Osteocyte (in vitro differentiated cells): ENCODE measurements at regions not wholly inside any gene's neighbourhood (a gene's known extent, or its start where the extent isn't known, plus 50 kb on each side); places are given as distances from the start of the nearest gene placed in this dataset.

Experiments
- DNase-seq: peaks from one replicate; pipeline ENCODE4 v3.0.0; 2021; ENCODE audit warnings: mixed read lengths; ENCODE audit not compliant: unreplicated experiment; ENCODE audit errors: extremely low spot score
- H3K27ac Mint-ChIP-seq: one replicate; pipeline ENCODE4 v1.8.0; 2021; ENCODE audit warnings: mild to moderate bottlenecking, mixed read lengths; ENCODE audit not compliant: unreplicated experiment
- H3K27me3 Mint-ChIP-seq: one replicate; pipeline ENCODE4 v1.8.0; 2021; ENCODE audit warnings: mixed read lengths; ENCODE audit not compliant: unreplicated experiment
- H3K36me3 Mint-ChIP-seq: one replicate; pipeline ENCODE4 v1.8.0; 2021; ENCODE audit warnings: mixed read lengths; ENCODE audit not compliant: unreplicated experiment
- H3K4me1 Mint-ChIP-seq: one replicate; pipeline ENCODE4 v1.8.0; 2021; ENCODE audit warnings: mixed read lengths; ENCODE audit not compliant: unreplicated experiment
- H3K4me3 Mint-ChIP-seq: one replicate; pipeline ENCODE4 v1.8.0; 2021; ENCODE audit warnings: mild to moderate bottlenecking, moderate library complexity, mixed read lengths; ENCODE audit not compliant: unreplicated experiment
- H3K9me3 Mint-ChIP-seq: one replicate; pipeline ENCODE4 v1.8.0; 2021; ENCODE audit warnings: mixed read lengths; ENCODE audit not compliant: unreplicated experiment
- TF ChIP-seq, protein P1 (sequence below): fragments of 200-600 bp; sonication (generic); IDR thresholded peaks from 2 replicates; pipeline ENCODE4 v1.5.0; 2021; ENCODE audit warnings: antibody characterized with exemption, mild to moderate bottlenecking, moderate library complexity

DNA sequence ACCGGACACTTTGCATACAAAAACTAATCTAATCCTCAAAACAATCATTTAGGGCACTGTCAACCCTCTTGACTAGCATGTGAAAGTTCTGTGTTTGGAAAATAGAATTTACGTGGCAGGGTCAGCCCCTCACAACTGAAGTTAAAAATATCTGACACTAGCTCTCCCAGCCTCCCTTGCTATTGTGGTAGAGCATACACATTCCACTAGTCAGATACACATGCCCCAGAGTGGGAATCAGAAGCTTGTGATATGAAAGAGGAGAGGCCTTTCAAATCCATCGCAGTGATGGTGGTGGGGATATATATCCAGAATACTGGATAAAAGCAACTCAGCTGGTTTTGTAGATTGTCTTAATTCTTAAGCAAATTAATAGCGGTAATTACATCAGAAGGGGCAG, 205.7 kb upstream of the IL15 start:
- H3K36me3 Mint-ChIP-seq, result no peaks in the 10 kb centered on the region
- TF ChIP-seq, protein P1, sequence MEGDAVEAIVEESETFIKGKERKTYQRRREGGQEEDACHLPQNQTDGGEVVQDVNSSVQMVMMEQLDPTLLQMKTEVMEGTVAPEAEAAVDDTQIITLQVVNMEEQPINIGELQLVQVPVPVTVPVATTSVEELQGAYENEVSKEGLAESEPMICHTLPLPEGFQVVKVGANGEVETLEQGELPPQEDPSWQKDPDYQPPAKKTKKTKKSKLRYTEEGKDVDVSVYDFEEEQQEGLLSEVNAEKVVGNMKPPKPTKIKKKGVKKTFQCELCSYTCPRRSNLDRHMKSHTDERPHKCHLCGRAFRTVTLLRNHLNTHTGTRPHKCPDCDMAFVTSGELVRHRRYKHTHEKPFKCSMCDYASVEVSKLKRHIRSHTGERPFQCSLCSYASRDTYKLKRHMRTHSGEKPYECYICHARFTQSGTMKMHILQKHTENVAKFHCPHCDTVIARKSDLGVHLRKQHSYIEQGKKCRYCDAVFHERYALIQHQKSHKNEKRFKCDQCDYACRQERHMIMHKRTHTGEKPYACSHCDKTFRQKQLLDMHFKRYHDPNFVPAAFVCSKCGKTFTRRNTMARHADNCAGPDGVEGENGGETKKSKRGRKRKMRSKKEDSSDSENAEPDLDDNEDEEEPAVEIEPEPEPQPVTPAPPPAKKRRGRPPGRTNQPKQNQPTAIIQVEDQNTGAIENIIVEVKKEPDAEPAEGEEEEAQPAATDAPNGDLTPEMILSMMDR, result no peak
- H3K4me1 Mint-ChIP-seq, result peaks cover 16% of the 10 kb centered on the region
- H3K27me3 Mint-ChIP-seq, result no peaks in the 10 kb centered on the region
- no peak for DNase-seq
- H3K4me3 Mint-ChIP-seq, result no peak overlapping the region
- H3K27ac Mint-ChIP-seq, result no peak overlapping the region
- no peaks in the 10 kb centered on the region for H3K9me3 Mint-ChIP-seq

DNA sequence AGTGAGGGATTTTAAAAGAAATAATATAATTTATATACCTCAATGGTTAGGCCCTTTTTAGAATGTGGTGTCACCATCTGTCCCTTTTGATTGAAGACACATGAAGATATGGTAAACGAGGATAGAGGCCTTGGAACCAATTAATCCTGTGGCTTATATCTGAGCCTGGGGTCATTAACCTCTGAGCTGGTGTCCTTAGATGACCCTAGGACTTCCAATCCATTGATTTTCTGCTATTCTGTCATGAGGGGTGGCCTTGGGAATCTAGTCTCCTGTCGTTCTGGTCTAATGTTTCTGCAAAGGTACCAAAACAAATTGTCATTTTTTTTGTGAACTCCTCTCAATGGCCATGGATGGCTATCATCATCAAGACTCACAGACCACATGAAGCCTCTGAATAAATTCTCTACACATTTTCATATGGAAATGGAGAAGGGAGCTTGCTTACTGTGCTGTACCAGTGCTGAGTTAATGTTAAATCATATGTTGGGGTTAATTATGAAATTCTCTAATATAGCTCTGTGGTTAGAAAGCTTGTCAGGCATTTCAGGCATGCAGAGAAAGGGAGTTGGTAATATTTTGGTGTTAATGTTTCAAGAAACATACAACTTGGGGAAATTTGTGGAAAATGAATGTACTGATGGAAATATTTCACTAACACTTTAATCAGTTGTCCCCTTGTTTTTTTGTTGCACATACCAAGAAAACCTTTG, 204.2 kb upstream of the IL15 start:
- H3K9me3 Mint-ChIP-seq, result no peaks in the 10 kb centered on the region
- peaks cover 16% of the 10 kb centered on the region for H3K4me1 Mint-ChIP-seq
- DNase-seq, result no peak
- no peak overlapping the region for H3K4me3 Mint-ChIP-seq
- no peaks in the 10 kb centered on the region for H3K27me3 Mint-ChIP-seq
- H3K36me3 Mint-ChIP-seq, result no peaks in the 10 kb centered on the region
- no peak overlapping the region for H3K27ac Mint-ChIP-seq
- TF ChIP-seq, protein P1, result no peak

DNA sequence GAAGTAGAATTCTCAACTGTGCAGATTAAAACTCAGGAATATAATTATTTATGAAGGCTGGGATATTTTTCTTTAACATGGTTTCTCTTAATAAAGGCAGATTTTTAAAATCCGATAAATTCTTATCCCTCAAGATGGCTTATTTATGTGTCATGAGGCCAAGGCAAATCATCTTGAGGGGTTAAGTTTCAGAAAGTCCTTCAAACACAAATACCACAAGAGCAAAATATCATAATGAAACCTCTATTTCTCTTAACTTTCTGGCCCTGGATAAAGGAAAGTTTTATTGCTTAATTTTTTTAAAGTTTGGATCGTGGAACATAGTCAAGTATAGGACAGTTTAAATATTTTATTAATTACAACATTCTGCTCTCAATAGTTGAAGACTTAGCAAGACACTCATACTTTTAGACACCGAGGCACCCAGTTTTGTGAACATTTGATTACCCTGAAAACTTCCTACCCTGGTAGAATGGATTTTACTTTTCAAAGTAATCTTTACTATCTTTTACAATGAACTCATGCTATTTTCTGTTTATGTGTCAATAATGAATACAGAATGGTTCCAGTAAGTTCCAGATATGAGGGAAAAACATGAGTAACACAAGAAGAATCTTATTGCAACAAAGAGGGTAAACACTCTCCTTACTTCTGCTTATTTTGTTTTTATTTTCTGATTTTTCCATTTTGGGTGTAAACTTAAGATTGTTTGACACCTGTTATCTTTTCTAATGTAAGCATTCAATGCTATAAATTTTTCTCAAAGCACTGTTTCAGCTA, 200.7 kb upstream of the IL15 start:
- Mint-ChIP-seq H3K9me3 (no peaks in the 10 kb centered on the region), H3K4me1 (peaks cover 16% of the 10 kb centered on the region), H3K27ac (no peak overlapping the region), H3K36me3 (no peaks in the 10 kb centered on the region), H3K4me3 (no peak overlapping the region), H3K27me3 (no peaks in the 10 kb centered on the region)
- no peak for DNase-seq
- TF ChIP-seq, protein P1, result no peak

DNA sequence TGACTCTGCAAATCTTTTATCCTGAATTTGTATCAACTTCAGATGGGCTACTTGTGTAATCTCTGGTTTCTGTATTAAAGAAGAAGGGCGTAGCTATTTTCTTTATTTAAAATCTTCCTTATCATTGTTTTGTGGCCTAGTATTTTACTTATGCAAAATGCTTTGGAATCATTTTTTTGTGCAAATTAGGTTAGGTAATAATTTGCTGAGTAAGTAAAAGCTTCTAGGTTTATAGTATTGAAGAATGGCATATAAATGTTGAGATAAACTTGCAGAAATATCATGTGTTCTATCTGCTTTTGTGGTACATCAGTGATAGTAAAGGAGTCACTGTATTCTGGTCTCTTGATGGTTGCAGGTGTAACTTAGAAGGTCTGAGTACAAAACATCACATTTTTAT, 197.2 kb upstream of the IL15 start:
- Mint-ChIP-seq H3K9me3 (no peaks in the 10 kb centered on the region), H3K36me3 (no peaks in the 10 kb centered on the region), H3K27ac (no peak overlapping the region), H3K4me1 (peaks cover 4% of the 10 kb centered on the region), H3K4me3 (no peak overlapping the region), H3K27me3 (no peaks in the 10 kb centered on the region)
- TF ChIP-seq, protein P1, result no peak
- DNase-seq, result no peak

DNA sequence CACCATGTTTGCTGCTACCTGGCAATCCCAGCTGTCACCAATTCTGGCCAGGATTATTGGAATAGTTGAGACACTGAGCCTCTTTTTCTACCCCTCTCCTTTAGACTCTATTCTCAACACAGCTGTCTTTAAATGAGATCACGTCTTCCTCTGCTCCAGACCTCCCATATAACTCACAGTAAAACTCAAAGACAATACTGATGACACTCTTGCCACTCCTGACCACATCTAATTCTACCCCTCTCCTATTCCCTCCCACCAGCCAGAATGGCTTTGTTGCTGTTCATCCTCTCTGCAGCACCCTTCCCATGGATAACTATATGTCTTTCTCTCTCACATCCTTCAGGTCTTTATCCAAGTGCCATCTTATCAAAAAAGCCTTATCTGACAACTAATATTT, 188.6 kb upstream of the IL15 start:
- no peak for DNase-seq
- H3K9me3 Mint-ChIP-seq, result no peaks in the 10 kb centered on the region
- TF ChIP-seq, protein P1, result no peak
- no peaks in the 10 kb centered on the region for H3K36me3 Mint-ChIP-seq
- H3K4me3 Mint-ChIP-seq, result no peak overlapping the region
- no peaks in the 10 kb centered on the region for H3K27me3 Mint-ChIP-seq
- H3K4me1 Mint-ChIP-seq, result no peaks in the 10 kb centered on the region
- H3K27ac Mint-ChIP-seq, result no peak overlapping the region
